ENCODE measurements at regions not wholly inside any gene's neighbourhood (a gene's known extent, or its start where the extent isn't known, plus 50 kb on each side); places are given as distances from the start of the nearest gene placed in this dataset.

- TF ChIP-seq, protein P1, sequence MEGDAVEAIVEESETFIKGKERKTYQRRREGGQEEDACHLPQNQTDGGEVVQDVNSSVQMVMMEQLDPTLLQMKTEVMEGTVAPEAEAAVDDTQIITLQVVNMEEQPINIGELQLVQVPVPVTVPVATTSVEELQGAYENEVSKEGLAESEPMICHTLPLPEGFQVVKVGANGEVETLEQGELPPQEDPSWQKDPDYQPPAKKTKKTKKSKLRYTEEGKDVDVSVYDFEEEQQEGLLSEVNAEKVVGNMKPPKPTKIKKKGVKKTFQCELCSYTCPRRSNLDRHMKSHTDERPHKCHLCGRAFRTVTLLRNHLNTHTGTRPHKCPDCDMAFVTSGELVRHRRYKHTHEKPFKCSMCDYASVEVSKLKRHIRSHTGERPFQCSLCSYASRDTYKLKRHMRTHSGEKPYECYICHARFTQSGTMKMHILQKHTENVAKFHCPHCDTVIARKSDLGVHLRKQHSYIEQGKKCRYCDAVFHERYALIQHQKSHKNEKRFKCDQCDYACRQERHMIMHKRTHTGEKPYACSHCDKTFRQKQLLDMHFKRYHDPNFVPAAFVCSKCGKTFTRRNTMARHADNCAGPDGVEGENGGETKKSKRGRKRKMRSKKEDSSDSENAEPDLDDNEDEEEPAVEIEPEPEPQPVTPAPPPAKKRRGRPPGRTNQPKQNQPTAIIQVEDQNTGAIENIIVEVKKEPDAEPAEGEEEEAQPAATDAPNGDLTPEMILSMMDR (IDR thresholded peaks at IDR 0.05; ENCODE audit: partially characterized antibody, unreplicated experiment), result no peak
- DNase-seq, result no peak
- H3K4me1 Mint-ChIP-seq (ENCODE audit: low read depth, unreplicated experiment), result no peaks in the 10 kb centered on the region
- H3K9me3 Mint-ChIP-seq (ENCODE audit: unreplicated experiment), result no peaks in the 10 kb centered on the region
- no peaks in the 10 kb centered on the region for H3K36me3 Mint-ChIP-seq (ENCODE audit: unreplicated experiment)
- no peak overlapping the region for H3K27ac Mint-ChIP-seq (ENCODE audit: unreplicated experiment)
- H3K27me3 Mint-ChIP-seq (ENCODE audit: unreplicated experiment), result no peaks in the 10 kb centered on the region
- no peak overlapping the region for H3K4me3 Mint-ChIP-seq (ENCODE audit: unreplicated experiment)
Measured at GRCh38 chrX:131802836-131803626, 220.1 kb upstream of the STK26 start.

DNA sequence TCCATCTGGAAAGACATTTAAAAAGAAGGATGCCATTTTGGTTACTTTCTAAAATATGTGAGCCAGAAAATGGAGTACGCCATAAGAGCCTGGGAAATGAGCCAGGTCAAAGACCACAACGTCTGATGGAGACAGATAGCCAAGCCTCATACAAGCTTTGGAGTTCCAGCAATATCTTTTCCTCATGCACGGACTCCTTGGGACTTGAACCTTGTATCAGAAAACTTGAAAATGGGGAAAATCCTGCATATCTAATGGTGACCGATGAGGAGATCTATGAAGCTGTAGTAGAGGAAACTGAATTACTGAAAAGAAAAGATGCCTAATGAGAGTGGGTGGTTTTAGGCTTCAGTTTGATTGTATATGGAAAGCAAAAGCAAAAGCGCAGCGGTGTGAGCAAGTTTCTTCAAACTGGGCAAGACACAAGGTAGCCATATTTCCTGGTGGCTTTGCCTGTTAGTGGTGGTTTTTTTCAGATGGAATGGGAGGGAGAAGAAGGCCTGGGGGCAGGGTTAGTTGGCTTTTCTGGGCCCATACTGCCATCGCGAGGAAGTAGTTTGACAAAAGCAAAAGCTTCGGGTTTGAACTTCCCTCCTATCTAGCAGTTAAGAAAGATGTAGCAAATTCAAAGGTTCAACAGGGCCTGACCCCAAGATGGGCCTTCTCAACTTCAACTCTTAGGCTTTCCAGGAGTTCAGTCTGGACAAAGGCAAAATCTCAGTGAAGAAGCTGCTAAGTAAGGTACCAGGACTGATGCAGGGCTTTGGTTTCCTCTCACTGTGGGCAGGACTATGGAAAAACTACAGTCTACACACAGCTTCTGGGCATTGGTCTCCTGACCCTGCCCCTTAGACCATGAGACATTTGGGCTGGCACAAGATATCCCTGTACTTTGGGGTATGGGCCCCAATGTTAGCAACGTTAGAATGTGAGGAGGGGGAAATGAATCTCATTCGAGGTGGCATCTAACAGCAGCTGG, 210.0 kb upstream of the STK26 start:
- TF ChIP-seq, protein P1 (IDR thresholded peaks at IDR 0.05; ENCODE audit: partially characterized antibody, unreplicated experiment), result no peak
- H3K27ac Mint-ChIP-seq (ENCODE audit: unreplicated experiment), result no peak overlapping the region
- no peaks in the 10 kb centered on the region for H3K9me3 Mint-ChIP-seq (ENCODE audit: unreplicated experiment)
- no peak for DNase-seq
- no peaks in the 10 kb centered on the region for H3K4me1 Mint-ChIP-seq (ENCODE audit: low read depth, unreplicated experiment)
- no peaks in the 10 kb centered on the region for H3K27me3 Mint-ChIP-seq (ENCODE audit: unreplicated experiment)
- no peak overlapping the region for H3K4me3 Mint-ChIP-seq (ENCODE audit: unreplicated experiment)
- peaks cover 5% of the 10 kb centered on the region for H3K36me3 Mint-ChIP-seq (ENCODE audit: unreplicated experiment)

GRCh38 chrX:131816551-131817136, 206.5 kb upstream of the STK26 start:
- no peaks in the 10 kb centered on the region for H3K9me3 Mint-ChIP-seq (ENCODE audit: unreplicated experiment)
- TF ChIP-seq, protein P1 (IDR thresholded peaks at IDR 0.05; ENCODE audit: partially characterized antibody, unreplicated experiment), result no peak
- no peak for DNase-seq
- H3K4me3 Mint-ChIP-seq (ENCODE audit: unreplicated experiment), result no peak overlapping the region
- no peak overlapping the region for H3K27ac Mint-ChIP-seq (ENCODE audit: unreplicated experiment)
- H3K4me1 Mint-ChIP-seq (ENCODE audit: low read depth, unreplicated experiment), result no peaks in the 10 kb centered on the region
- H3K36me3 Mint-ChIP-seq (ENCODE audit: unreplicated experiment), result peaks cover 5% of the 10 kb centered on the region
- no peaks in the 10 kb centered on the region for H3K27me3 Mint-ChIP-seq (ENCODE audit: unreplicated experiment)

GRCh38 chrX:131818297-131818936, 204.7 kb upstream of the STK26 start:
- Mint-ChIP-seq H3K4me1 (ENCODE audit: low read depth, unreplicated experiment) (no peaks in the 10 kb centered on the region), H3K36me3 (ENCODE audit: unreplicated experiment) (peaks cover 5% of the 10 kb centered on the region), H3K9me3 (ENCODE audit: unreplicated experiment) (no peaks in the 10 kb centered on the region), H3K27ac (ENCODE audit: unreplicated experiment) (no peak overlapping the region), H3K27me3 (ENCODE audit: unreplicated experiment) (no peaks in the 10 kb centered on the region), H3K4me3 (ENCODE audit: unreplicated experiment) (no peak overlapping the region)
- TF ChIP-seq, protein P1 (IDR thresholded peaks at IDR 0.05; ENCODE audit: partially characterized antibody, unreplicated experiment), result no peak
- no peak for DNase-seq
